ENCODE measurements at regions not wholly inside any gene's neighbourhood (a gene's known extent, or its start where the extent isn't known, plus 50 kb on each side); places are given as distances from the start of the nearest gene placed in this dataset.

- Histone ChIP-seq H3K4me3 (ENCODE audit: low read depth, low read length) (no peak overlapping the region), H3K27me3 (ENCODE audit: control insufficient read depth, insufficient read depth, low read length) (no peaks in the 10 kb centered on the region), H3K36me3 (ENCODE audit: control insufficient read depth, insufficient read depth, low read length) (no peaks in the 10 kb centered on the region), H3K27ac (ENCODE audit: low read depth, low read length) (no peak overlapping the region), H3K9ac (ENCODE audit: low read depth, low read length) (no peak overlapping the region), H3K4me1 (ENCODE audit: control insufficient read depth, insufficient read depth, low read length) (peaks cover 24% of the 10 kb centered on the region), H3K9me3 (ENCODE audit: control insufficient read depth, insufficient read depth, low read length) (no peaks in the 10 kb centered on the region)
Observed at GRCh38 chr2:155846259-155846658, 486.3 kb downstream of the NR4A2 start.

- Histone ChIP-seq H3K4me3 (ENCODE audit: low read depth, low read length) (no peak overlapping the region), H3K27ac (ENCODE audit: low read depth, low read length) (no peak overlapping the region), H3K27me3 (ENCODE audit: control insufficient read depth, insufficient read depth, low read length) (no peaks in the 10 kb centered on the region), H3K4me1 (ENCODE audit: control insufficient read depth, insufficient read depth, low read length) (peaks cover 42% of the 10 kb centered on the region), H3K36me3 (ENCODE audit: control insufficient read depth, insufficient read depth, low read length) (no peaks in the 10 kb centered on the region), H3K9ac (ENCODE audit: low read depth, low read length) (no peak overlapping the region), H3K9me3 (ENCODE audit: control insufficient read depth, insufficient read depth, low read length) (no peaks in the 10 kb centered on the region)
Observed at GRCh38 chr2:155844461-155844860, 488.1 kb downstream of the NR4A2 start.

DNA sequence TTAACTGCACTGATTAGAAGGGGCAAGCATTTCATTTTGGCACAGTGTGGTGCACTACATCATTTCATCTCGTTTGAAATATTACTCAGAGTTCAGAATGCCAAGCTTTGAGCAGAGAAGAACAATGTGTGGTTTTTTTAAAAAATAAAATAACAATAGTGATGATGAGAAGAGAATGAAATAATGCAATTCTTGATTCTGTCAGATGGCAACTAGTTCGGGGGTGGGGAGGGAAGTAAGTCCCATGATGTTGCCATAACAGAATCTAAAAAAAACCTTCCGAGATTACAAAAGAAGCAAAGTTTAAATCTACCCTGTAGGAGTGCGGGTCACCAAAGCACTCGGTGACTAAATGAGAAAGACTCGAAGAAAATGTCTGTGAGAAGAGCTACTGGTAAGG lies 490.4 kb downstream of the NR4A2 start:
- H3K4me3 ChIP-seq (ENCODE audit: low read depth, low read length), result peak overlapping the region; percentile 38; the same call in 1 of the 2 replicates
- no peaks in the 10 kb centered on the region for H3K27me3 ChIP-seq (ENCODE audit: control insufficient read depth, insufficient read depth, low read length)
- no peaks in the 10 kb centered on the region for H3K9me3 ChIP-seq (ENCODE audit: control insufficient read depth, insufficient read depth, low read length)
- no peaks in the 10 kb centered on the region for H3K36me3 ChIP-seq (ENCODE audit: control insufficient read depth, insufficient read depth, low read length)
- H3K4me1 ChIP-seq (ENCODE audit: control insufficient read depth, insufficient read depth, low read length), result peaks cover 51% of the 10 kb centered on the region
- H3K9ac ChIP-seq (ENCODE audit: low read depth, low read length), result no peak overlapping the region
- peak overlapping the region; percentile 61 for H3K27ac ChIP-seq (ENCODE audit: low read depth, low read length)

GRCh38 chr2:155841442-155841841 lies 491.1 kb downstream of the NR4A2 start:
- Histone ChIP-seq H3K4me1 (ENCODE audit: control insufficient read depth, insufficient read depth, low read length) (peaks cover 56% of the 10 kb centered on the region), H3K9ac (ENCODE audit: low read depth, low read length) (no peak overlapping the region; the same call in 1 of the 2 replicates), H3K9me3 (ENCODE audit: control insufficient read depth, insufficient read depth, low read length) (no peaks in the 10 kb centered on the region), H3K27me3 (ENCODE audit: control insufficient read depth, insufficient read depth, low read length) (no peaks in the 10 kb centered on the region), H3K4me3 (ENCODE audit: low read depth, low read length) (peak overlapping the region; percentile 38; the same call in 1 of the 2 replicates), H3K27ac (ENCODE audit: low read depth, low read length) (peak overlapping the region; percentile 61), H3K36me3 (ENCODE audit: control insufficient read depth, insufficient read depth, low read length) (no peaks in the 10 kb centered on the region)

GRCh38 chr2:155840661-155841060 lies 491.9 kb downstream of the NR4A2 start:
- H3K27me3 ChIP-seq (ENCODE audit: control insufficient read depth, insufficient read depth, low read length), result no peaks in the 10 kb centered on the region
- H3K36me3 ChIP-seq (ENCODE audit: control insufficient read depth, insufficient read depth, low read length), result no peaks in the 10 kb centered on the region
- H3K4me3 ChIP-seq (ENCODE audit: low read depth, low read length), result no peak overlapping the region
- peaks cover 62% of the 10 kb centered on the region for H3K4me1 ChIP-seq (ENCODE audit: control insufficient read depth, insufficient read depth, low read length)
- no peak overlapping the region for H3K27ac ChIP-seq (ENCODE audit: low read depth, low read length)
- H3K9ac ChIP-seq (ENCODE audit: low read depth, low read length), result no peak overlapping the region
- H3K9me3 ChIP-seq (ENCODE audit: control insufficient read depth, insufficient read depth, low read length), result no peaks in the 10 kb centered on the region

DNA sequence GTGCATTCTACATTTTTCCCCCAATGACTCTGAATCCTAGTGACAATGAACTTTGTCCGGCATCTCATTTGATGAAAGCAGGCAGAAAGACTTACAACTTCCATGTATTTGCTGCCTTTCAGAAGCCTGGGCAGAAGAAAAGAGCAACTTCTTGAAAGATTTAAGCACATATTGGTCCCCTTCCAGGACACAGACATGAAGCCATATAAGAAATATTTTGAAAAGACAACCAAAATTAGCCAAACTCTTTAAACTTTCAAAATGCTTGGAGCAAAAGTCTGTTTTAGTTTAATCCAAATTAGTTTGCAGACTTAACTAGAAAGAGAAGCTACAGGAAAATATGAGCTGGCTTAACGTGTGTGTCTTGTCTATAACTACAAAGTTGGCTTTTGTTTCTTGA lies 492.5 kb downstream of the NR4A2 start:
- H3K4me3 ChIP-seq (ENCODE audit: low read depth, low read length), result no peak overlapping the region

GRCh38 chr2:155839436-155839835 lies 493.1 kb downstream of the NR4A2 start:
- Histone ChIP-seq H3K36me3 (ENCODE audit: control insufficient read depth, insufficient read depth, low read length) (no peaks in the 10 kb centered on the region), H3K27ac (ENCODE audit: low read depth, low read length) (no peak overlapping the region), H3K9me3 (ENCODE audit: control insufficient read depth, insufficient read depth, low read length) (no peaks in the 10 kb centered on the region), H3K4me3 (ENCODE audit: low read depth, low read length) (no peak overlapping the region), H3K4me1 (ENCODE audit: control insufficient read depth, insufficient read depth, low read length) (peaks cover 61% of the 10 kb centered on the region), H3K9ac (ENCODE audit: low read depth, low read length) (no peak overlapping the region), H3K27me3 (ENCODE audit: control insufficient read depth, insufficient read depth, low read length) (no peaks in the 10 kb centered on the region)

More for the DNA sequence above, 492.5 kb downstream of the NR4A2 start:
- Histone ChIP-seq H3K36me3 (ENCODE audit: control insufficient read depth, insufficient read depth, low read length) (no peaks in the 10 kb centered on the region), H3K4me1 (ENCODE audit: control insufficient read depth, insufficient read depth, low read length) (peaks cover 63% of the 10 kb centered on the region), H3K27ac (ENCODE audit: low read depth, low read length) (no peak overlapping the region), H3K27me3 (ENCODE audit: control insufficient read depth, insufficient read depth, low read length) (no peaks in the 10 kb centered on the region), H3K9me3 (ENCODE audit: control insufficient read depth, insufficient read depth, low read length) (no peaks in the 10 kb centered on the region), H3K9ac (ENCODE audit: low read depth, low read length) (no peak overlapping the region)

DNA sequence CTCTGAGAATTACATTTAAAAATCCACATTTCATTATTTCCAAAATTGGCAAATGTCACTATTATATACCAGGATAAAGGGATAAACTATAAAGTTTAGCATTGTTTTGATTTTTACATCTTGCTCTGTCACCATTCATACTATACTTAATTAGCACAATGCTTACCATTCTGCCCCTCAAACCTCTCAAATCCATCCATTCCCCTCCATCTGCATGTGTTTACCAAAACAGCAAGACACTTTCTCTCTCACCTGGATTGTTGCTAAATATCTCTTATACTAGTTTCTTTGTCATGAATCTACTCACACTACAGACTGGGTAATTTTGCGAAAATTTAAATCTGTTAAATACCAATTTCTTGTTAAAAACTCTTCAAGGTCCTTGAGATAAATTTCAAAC lies 496.1 kb downstream of the NR4A2 start:
- peaks cover 41% of the 10 kb centered on the region for H3K4me1 ChIP-seq (ENCODE audit: control insufficient read depth, insufficient read depth, low read length)
- H3K36me3 ChIP-seq (ENCODE audit: control insufficient read depth, insufficient read depth, low read length), result no peaks in the 10 kb centered on the region
- no peak overlapping the region for H3K27ac ChIP-seq (ENCODE audit: low read depth, low read length)
- H3K4me3 ChIP-seq (ENCODE audit: low read depth, low read length), result no peak overlapping the region
- no peak overlapping the region for H3K9ac ChIP-seq (ENCODE audit: low read depth, low read length)
- H3K9me3 ChIP-seq (ENCODE audit: control insufficient read depth, insufficient read depth, low read length), result no peaks in the 10 kb centered on the region
- no peaks in the 10 kb centered on the region for H3K27me3 ChIP-seq (ENCODE audit: control insufficient read depth, insufficient read depth, low read length)

GRCh38 chr2:155830817-155831579 lies 501.5 kb downstream of the NR4A2 start:
- H3K36me3 ChIP-seq (ENCODE audit: control insufficient read depth, insufficient read depth, low read length), result no peaks in the 10 kb centered on the region
- no peak overlapping the region for H3K9ac ChIP-seq (ENCODE audit: low read depth, low read length)
- no peak overlapping the region for H3K27ac ChIP-seq (ENCODE audit: low read depth, low read length)
- no peaks in the 10 kb centered on the region for H3K27me3 ChIP-seq (ENCODE audit: control insufficient read depth, insufficient read depth, low read length)
- peaks cover 5% of the 10 kb centered on the region for H3K4me1 ChIP-seq (ENCODE audit: control insufficient read depth, insufficient read depth, low read length)
- H3K4me3 ChIP-seq (ENCODE audit: low read depth, low read length), result no peak overlapping the region
- no peaks in the 10 kb centered on the region for H3K9me3 ChIP-seq (ENCODE audit: control insufficient read depth, insufficient read depth, low read length)

- Histone ChIP-seq H3K4me3 (ENCODE audit: low read depth, low read length) (no peak overlapping the region), H3K27ac (ENCODE audit: low read depth, low read length) (no peak overlapping the region), H3K4me1 (ENCODE audit: control insufficient read depth, insufficient read depth, low read length) (no peaks in the 10 kb centered on the region), H3K9ac (ENCODE audit: low read depth, low read length) (no peak overlapping the region), H3K27me3 (ENCODE audit: control insufficient read depth, insufficient read depth, low read length) (no peaks in the 10 kb centered on the region), H3K36me3 (ENCODE audit: control insufficient read depth, insufficient read depth, low read length) (no peaks in the 10 kb centered on the region), H3K9me3 (ENCODE audit: control insufficient read depth, insufficient read depth, low read length) (no peaks in the 10 kb centered on the region)
Observed at GRCh38 chr2:155830351-155830750, 502.2 kb downstream of the NR4A2 start.

DNA sequence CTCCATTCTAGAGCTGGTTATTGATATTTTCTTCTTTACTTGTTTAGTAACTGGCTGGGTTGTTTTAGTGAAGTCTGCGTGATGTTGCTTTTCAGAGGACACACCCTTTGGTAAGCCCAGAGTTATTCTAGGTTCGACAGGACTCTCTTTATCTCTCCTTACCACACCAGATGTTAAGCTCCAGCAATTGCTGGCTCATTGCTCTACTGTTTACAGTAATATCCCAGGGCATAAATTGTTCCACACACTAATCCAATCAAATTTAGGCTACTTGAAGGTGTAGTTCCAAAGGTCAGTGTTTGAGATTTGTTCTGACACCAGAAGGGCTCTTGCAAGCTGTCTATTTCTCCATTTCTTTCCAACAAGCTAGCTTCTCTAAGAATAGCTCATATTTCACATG lies 506.6 kb downstream of the NR4A2 start:
- Histone ChIP-seq H3K27ac (ENCODE audit: low read depth, low read length) (no peak overlapping the region), H3K9me3 (ENCODE audit: control insufficient read depth, insufficient read depth, low read length) (no peaks in the 10 kb centered on the region), H3K36me3 (ENCODE audit: control insufficient read depth, insufficient read depth, low read length) (no peaks in the 10 kb centered on the region), H3K4me3 (ENCODE audit: low read depth, low read length) (no peak overlapping the region), H3K9ac (ENCODE audit: low read depth, low read length) (no peak overlapping the region), H3K27me3 (ENCODE audit: control insufficient read depth, insufficient read depth, low read length) (no peaks in the 10 kb centered on the region), H3K4me1 (ENCODE audit: control insufficient read depth, insufficient read depth, low read length) (no peaks in the 10 kb centered on the region)
